T-helper 2 cell treated with Interferon-gamma antibody and Interleukin-4, amounts not matched to agents 5 μg/mL and 100 μg/mL, for 36 hours (primary cell): ENCODE measurements at regions not wholly inside any gene's neighbourhood (a gene's known extent, or its start where the extent isn't known, plus 50 kb on each side); places are given as distances from the start of the nearest gene placed in this dataset.

Source experiments
- DNase-seq: peaks from one replicate; pipeline ENCODE4 v3.0.0; 2021; ENCODE audit warnings: low spot score
- H3K27ac Mint-ChIP-seq: one replicate; pipeline ENCODE4 v1.8.0; 2021; ENCODE audit warnings: mild to moderate bottlenecking, mixed read lengths
- H3K27me3 Mint-ChIP-seq: one replicate; pipeline ENCODE4 v1.8.0; 2021; ENCODE audit warnings: low read depth, mixed read lengths
- H3K36me3 Mint-ChIP-seq: one replicate; pipeline ENCODE4 v1.8.0; 2021; ENCODE audit warnings: low read depth, mixed read lengths
- H3K4me1 Mint-ChIP-seq: one replicate; pipeline ENCODE4 v1.8.0; 2021; ENCODE audit warnings: low read depth, mixed read lengths
- H3K4me3 Mint-ChIP-seq: one replicate; pipeline ENCODE4 v1.8.0; 2022; ENCODE audit warnings: mild to moderate bottlenecking, moderate library complexity, mixed read lengths
- H3K9me3 Mint-ChIP-seq: one replicate; pipeline ENCODE4 v1.8.0; 2021; ENCODE audit warnings: mixed read lengths

- Mint-ChIP-seq H3K27me3 (no peaks in the 10 kb centered on the region), H3K27ac (no peak overlapping the region), H3K4me3 (no peak overlapping the region), H3K9me3 (no peaks in the 10 kb centered on the region), H3K36me3 (no peaks in the 10 kb centered on the region), H3K4me1 (no peaks in the 10 kb centered on the region)
- no peak for DNase-seq
Observed at GRCh38 chr3:176428552-176428951, 768.7 kb downstream of the TBL1XR1 start.

- Mint-ChIP-seq H3K4me1 (no peaks in the 10 kb centered on the region), H3K27me3 (no peaks in the 10 kb centered on the region)
Observed at GRCh38 chr3:176426371-176426770, 770.9 kb downstream of the TBL1XR1 start.

GRCh38 chr3:176416870-176417269, 780.4 kb downstream of the TBL1XR1 start:
- no peak for DNase-seq
- no peaks in the 10 kb centered on the region for H3K36me3 Mint-ChIP-seq
- H3K9me3 Mint-ChIP-seq, result peaks cover 3% of the 10 kb centered on the region
- no peaks in the 10 kb centered on the region for H3K4me1 Mint-ChIP-seq
- H3K27ac Mint-ChIP-seq, result no peak overlapping the region
- no peak overlapping the region for H3K4me3 Mint-ChIP-seq
- H3K27me3 Mint-ChIP-seq, result no peaks in the 10 kb centered on the region

More at GRCh38 chr3:176426371-176426770, 770.9 kb downstream of the TBL1XR1 start:
- DNase-seq, result no peak
- Mint-ChIP-seq H3K4me3 (no peak overlapping the region), H3K36me3 (no peaks in the 10 kb centered on the region), H3K9me3 (no peaks in the 10 kb centered on the region), H3K27ac (no peak overlapping the region)

- Mint-ChIP-seq H3K9me3 (peaks cover 3% of the 10 kb centered on the region), H3K36me3 (no peaks in the 10 kb centered on the region), H3K4me1 (no peaks in the 10 kb centered on the region), H3K27ac (no peak overlapping the region), H3K4me3 (no peak overlapping the region), H3K27me3 (no peaks in the 10 kb centered on the region)
- no peak for DNase-seq
Observed at GRCh38 chr3:176415661-176416295, 781.5 kb downstream of the TBL1XR1 start.

- peaks cover 3% of the 10 kb centered on the region for H3K9me3 Mint-ChIP-seq
- no peaks in the 10 kb centered on the region for H3K36me3 Mint-ChIP-seq
- H3K27me3 Mint-ChIP-seq, result no peaks in the 10 kb centered on the region
- no peak overlapping the region for H3K27ac Mint-ChIP-seq
- DNase-seq, result no peak
- H3K4me1 Mint-ChIP-seq, result no peaks in the 10 kb centered on the region
- no peak overlapping the region for H3K4me3 Mint-ChIP-seq
Observed at GRCh38 chr3:176412771-176413170, 784.5 kb downstream of the TBL1XR1 start.

GRCh38 chr3:176403531-176403930, 793.8 kb downstream of the TBL1XR1 start:
- Mint-ChIP-seq H3K4me1 (no peaks in the 10 kb centered on the region), H3K4me3 (no peak overlapping the region), H3K36me3 (no peaks in the 10 kb centered on the region), H3K9me3 (peaks cover 11% of the 10 kb centered on the region), H3K27me3 (no peaks in the 10 kb centered on the region), H3K27ac (no peak overlapping the region)
- DNase-seq, result no peak

GRCh38 chr3:176401211-176401610, 796.1 kb downstream of the TBL1XR1 start:
- no peak for DNase-seq
- H3K9me3 Mint-ChIP-seq, result peaks cover 23% of the 10 kb centered on the region
- H3K36me3 Mint-ChIP-seq, result no peaks in the 10 kb centered on the region
- H3K27me3 Mint-ChIP-seq, result no peaks in the 10 kb centered on the region
- no peak overlapping the region for H3K4me3 Mint-ChIP-seq
- H3K4me1 Mint-ChIP-seq, result no peaks in the 10 kb centered on the region
- H3K27ac Mint-ChIP-seq, result no peak overlapping the region

- no peak overlapping the region for H3K4me3 Mint-ChIP-seq
- no peaks in the 10 kb centered on the region for H3K27me3 Mint-ChIP-seq
- no peak for DNase-seq
- no peaks in the 10 kb centered on the region for H3K36me3 Mint-ChIP-seq
- no peak overlapping the region for H3K27ac Mint-ChIP-seq
- H3K9me3 Mint-ChIP-seq, result peaks cover 35% of the 10 kb centered on the region
- no peaks in the 10 kb centered on the region for H3K4me1 Mint-ChIP-seq
Observed at GRCh38 chr3:176399193-176399592, 798.1 kb downstream of the TBL1XR1 start.

GRCh38 chr3:176395240-176395639, 802.0 kb downstream of the TBL1XR1 start:
- Mint-ChIP-seq H3K4me1 (no peaks in the 10 kb centered on the region), H3K36me3 (no peaks in the 10 kb centered on the region), H3K27ac (no peak overlapping the region), H3K27me3 (no peaks in the 10 kb centered on the region), H3K9me3 (peaks cover 40% of the 10 kb centered on the region), H3K4me3 (no peak overlapping the region)
- no peak for DNase-seq

- Mint-ChIP-seq H3K4me3 (no peak overlapping the region), H3K4me1 (no peaks in the 10 kb centered on the region), H3K27ac (no peak overlapping the region), H3K27me3 (no peaks in the 10 kb centered on the region), H3K36me3 (no peaks in the 10 kb centered on the region), H3K9me3 (peaks cover 4% of the 10 kb centered on the region)
- DNase-seq, result no peak
Observed at GRCh38 chr3:176378789-176379188, 818.5 kb downstream of the TBL1XR1 start.

- H3K4me1 Mint-ChIP-seq, result no peaks in the 10 kb centered on the region
- H3K4me3 Mint-ChIP-seq, result no peak overlapping the region
- H3K9me3 Mint-ChIP-seq, result peaks cover 2% of the 10 kb centered on the region
- H3K27ac Mint-ChIP-seq, result no peak overlapping the region
- no peak for DNase-seq
- H3K36me3 Mint-ChIP-seq, result no peaks in the 10 kb centered on the region
- H3K27me3 Mint-ChIP-seq, result no peaks in the 10 kb centered on the region
Observed at GRCh38 chr3:176376531-176376930, 820.8 kb downstream of the TBL1XR1 start.

- Mint-ChIP-seq H3K36me3 (no peaks in the 10 kb centered on the region), H3K27ac (no peak overlapping the region), H3K4me3 (no peak overlapping the region), H3K9me3 (no peaks in the 10 kb centered on the region), H3K27me3 (no peaks in the 10 kb centered on the region), H3K4me1 (no peaks in the 10 kb centered on the region)
- DNase-seq, result no peak
Observed at GRCh38 chr3:176375519-176375918, 821.8 kb downstream of the TBL1XR1 start.

- Mint-ChIP-seq H3K4me3 (no peak overlapping the region), H3K27ac (no peak overlapping the region), H3K4me1 (no peaks in the 10 kb centered on the region), H3K27me3 (no peaks in the 10 kb centered on the region), H3K36me3 (no peaks in the 10 kb centered on the region), H3K9me3 (peaks cover 3% of the 10 kb centered on the region)
- no peak for DNase-seq
Observed at GRCh38 chr3:176362191-176362731, 835.0 kb downstream of the TBL1XR1 start.

GRCh38 chr3:176359211-176359610, 838.1 kb downstream of the TBL1XR1 start:
- H3K27ac Mint-ChIP-seq, result no peak overlapping the region
- H3K4me3 Mint-ChIP-seq, result no peak overlapping the region
- no peaks in the 10 kb centered on the region for H3K36me3 Mint-ChIP-seq
- no peaks in the 10 kb centered on the region for H3K27me3 Mint-ChIP-seq
- no peak for DNase-seq
- peaks cover 3% of the 10 kb centered on the region for H3K9me3 Mint-ChIP-seq
- H3K4me1 Mint-ChIP-seq, result no peaks in the 10 kb centered on the region

- no peak overlapping the region for H3K27ac Mint-ChIP-seq
- no peak for DNase-seq
- no peak overlapping the region for H3K4me3 Mint-ChIP-seq
- H3K9me3 Mint-ChIP-seq, result peaks cover 3% of the 10 kb centered on the region
- H3K36me3 Mint-ChIP-seq, result no peaks in the 10 kb centered on the region
- no peaks in the 10 kb centered on the region for H3K4me1 Mint-ChIP-seq
- no peaks in the 10 kb centered on the region for H3K27me3 Mint-ChIP-seq
Observed at GRCh38 chr3:176357891-176358290, 839.4 kb downstream of the TBL1XR1 start.
